ENCODE measurements at regions not wholly inside any gene's neighbourhood (a gene's known extent, or its start where the extent isn't known, plus 50 kb on each side); places are given as distances from the start of the nearest gene placed in this dataset.

DNA sequence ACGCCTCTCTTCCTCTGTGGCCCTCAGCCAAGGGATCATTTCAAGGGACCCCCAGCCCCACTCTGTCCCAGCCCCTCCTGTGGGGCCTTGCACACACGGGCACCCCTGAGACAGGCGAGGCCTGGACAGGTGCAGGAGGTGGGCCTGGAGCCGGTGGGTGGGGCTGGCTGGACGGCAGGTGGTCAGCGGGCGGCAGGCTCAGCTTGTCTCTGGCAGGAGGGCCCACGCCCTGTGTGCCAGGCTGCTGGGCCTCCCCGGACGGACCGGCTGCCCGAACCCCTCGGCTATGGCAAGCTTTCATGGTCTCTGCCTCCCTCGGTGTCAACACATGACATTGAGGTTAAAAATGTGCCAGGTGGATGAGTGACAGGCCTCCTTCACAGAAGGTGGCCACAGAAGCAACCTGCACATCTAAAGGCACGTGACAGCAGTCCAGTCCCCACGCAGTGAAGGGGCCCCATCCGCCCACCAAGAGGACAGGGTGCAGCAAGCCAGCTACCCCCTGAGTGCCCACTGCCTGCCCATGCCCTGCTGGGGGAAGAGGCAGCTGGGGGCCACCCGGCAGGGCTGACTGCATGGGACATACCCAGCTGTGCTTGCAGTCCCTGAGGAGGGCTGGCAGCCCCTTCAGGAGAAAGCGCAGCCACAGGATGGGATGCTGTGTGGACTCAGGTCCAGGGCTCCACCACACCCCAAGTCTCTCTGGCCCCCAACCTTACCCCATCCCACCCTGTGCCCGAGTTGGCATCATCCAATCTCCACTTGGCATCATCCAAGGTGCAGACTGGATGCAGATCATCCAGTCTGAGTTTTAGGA lies 109.3 kb downstream of the FAM53A start:
- H3K27me3 Mint-ChIP-seq (ENCODE audit: low read depth, unreplicated experiment), result peaks cover 33% of the 10 kb centered on the region
- H4K20me1 ChIP-seq (ENCODE audit: insufficient read depth, low read length), result no peaks in the 10 kb centered on the region
- H3K9me3 Mint-ChIP-seq (ENCODE audit: unreplicated experiment), result no peaks in the 10 kb centered on the region
- no peak overlapping the region for H3K4me3 Mint-ChIP-seq (ENCODE audit: unreplicated experiment)
- peaks cover 5% of the 10 kb centered on the region for H3K4me1 ChIP-seq (ENCODE audit: insufficient read depth, low read length)
- H3K36me3 Mint-ChIP-seq (ENCODE audit: low read depth, unreplicated experiment), result no peaks in the 10 kb centered on the region
- H3K79me2 ChIP-seq (ENCODE audit: insufficient read depth, low read length), result no peaks in the 10 kb centered on the region
- no peak overlapping the region for H3K4me3 ChIP-seq (ENCODE audit: insufficient read depth, low read depth, low read length)
- no peak overlapping the region for H3K4me2 ChIP-seq (ENCODE audit: low read length)
- H3K4me1 Mint-ChIP-seq (ENCODE audit: low read depth, unreplicated experiment), result no peaks in the 10 kb centered on the region
- no peaks in the 10 kb centered on the region for H3K9me3 ChIP-seq (ENCODE audit: insufficient read depth, low read depth, low read length)
- peaks cover 9% of the 10 kb centered on the region for H3K27me3 ChIP-seq (ENCODE audit: insufficient read depth, low read length)
- H3K36me3 ChIP-seq (ENCODE audit: insufficient read depth, low read length), result no peaks in the 10 kb centered on the region
- FAIRE-seq (no peak), DNase-seq (ENCODE audit: low read depth) (no peak)
- H3K27ac ChIP-seq (ENCODE audit: low read depth, low read length), result no peak overlapping the region
- TF ChIP-seq EZH2 (IDR thresholded peaks at IDR 0.05; ENCODE audit: insufficient read depth, low read length), result no peak
- TF ChIP-seq, protein P1, sequence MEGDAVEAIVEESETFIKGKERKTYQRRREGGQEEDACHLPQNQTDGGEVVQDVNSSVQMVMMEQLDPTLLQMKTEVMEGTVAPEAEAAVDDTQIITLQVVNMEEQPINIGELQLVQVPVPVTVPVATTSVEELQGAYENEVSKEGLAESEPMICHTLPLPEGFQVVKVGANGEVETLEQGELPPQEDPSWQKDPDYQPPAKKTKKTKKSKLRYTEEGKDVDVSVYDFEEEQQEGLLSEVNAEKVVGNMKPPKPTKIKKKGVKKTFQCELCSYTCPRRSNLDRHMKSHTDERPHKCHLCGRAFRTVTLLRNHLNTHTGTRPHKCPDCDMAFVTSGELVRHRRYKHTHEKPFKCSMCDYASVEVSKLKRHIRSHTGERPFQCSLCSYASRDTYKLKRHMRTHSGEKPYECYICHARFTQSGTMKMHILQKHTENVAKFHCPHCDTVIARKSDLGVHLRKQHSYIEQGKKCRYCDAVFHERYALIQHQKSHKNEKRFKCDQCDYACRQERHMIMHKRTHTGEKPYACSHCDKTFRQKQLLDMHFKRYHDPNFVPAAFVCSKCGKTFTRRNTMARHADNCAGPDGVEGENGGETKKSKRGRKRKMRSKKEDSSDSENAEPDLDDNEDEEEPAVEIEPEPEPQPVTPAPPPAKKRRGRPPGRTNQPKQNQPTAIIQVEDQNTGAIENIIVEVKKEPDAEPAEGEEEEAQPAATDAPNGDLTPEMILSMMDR (IDR thresholded peaks at IDR 0.05; ENCODE audit: insufficient read depth, low read depth, low read length), result no peak
- no peak overlapping the region for H3K9ac ChIP-seq (ENCODE audit: low read length)
- no peak overlapping the region for H3K27ac Mint-ChIP-seq (ENCODE audit: unreplicated experiment)
- H2AFZ ChIP-seq (ENCODE audit: low read depth, low read length), result no peak overlapping the region

DNA sequence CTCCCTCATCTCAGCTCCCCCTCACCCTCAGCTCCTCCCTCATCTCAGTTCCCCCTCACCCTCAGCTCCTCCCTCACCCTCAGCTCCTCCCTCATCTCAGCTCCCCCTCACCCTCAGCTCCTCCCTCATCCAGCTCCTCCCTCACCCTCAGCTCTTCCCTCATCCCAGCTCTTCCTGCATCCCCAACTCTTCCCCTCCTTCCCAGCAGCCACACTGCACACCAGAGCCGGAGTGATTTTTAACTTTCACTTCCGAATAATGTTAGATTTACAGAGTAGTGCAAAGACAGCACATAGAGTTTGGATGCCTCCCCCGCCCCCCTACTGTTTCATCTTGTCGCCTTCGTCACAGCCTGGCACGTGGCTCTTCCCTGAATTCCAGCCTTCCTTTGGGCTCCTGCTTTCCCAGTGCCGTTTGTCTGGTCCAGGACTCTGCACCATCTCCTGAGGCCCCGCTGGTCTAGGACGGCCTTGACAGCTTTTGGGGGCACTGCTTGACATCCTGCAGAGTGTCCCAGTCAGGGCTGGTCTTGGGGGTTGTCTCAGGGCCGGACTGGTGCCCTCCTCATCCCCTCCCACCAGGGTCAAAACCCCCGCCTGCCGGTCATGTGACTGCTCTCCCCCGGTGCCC lies 110.2 kb downstream of the FAM53A start:
- FAIRE-seq (no peak), DNase-seq (ENCODE audit: low read depth) (no peak)
- Histone ChIP-seq H3K79me2 (ENCODE audit: insufficient read depth, low read length) (no peaks in the 10 kb centered on the region), H3K9me3 (ENCODE audit: insufficient read depth, low read depth, low read length) (no peaks in the 10 kb centered on the region), H3K27ac (ENCODE audit: low read depth, low read length) (no peak overlapping the region), H3K27me3 (ENCODE audit: insufficient read depth, low read length) (peaks cover 9% of the 10 kb centered on the region), H3K4me3 (ENCODE audit: insufficient read depth, low read depth, low read length) (no peak overlapping the region), H3K4me1 (ENCODE audit: insufficient read depth, low read length) (no peaks in the 10 kb centered on the region), H2AFZ (ENCODE audit: low read depth, low read length) (no peak overlapping the region), H3K4me2 (ENCODE audit: low read length) (no peak overlapping the region), H3K9ac (ENCODE audit: low read length) (no peak overlapping the region), H3K36me3 (ENCODE audit: insufficient read depth, low read length) (no peaks in the 10 kb centered on the region), H4K20me1 (ENCODE audit: insufficient read depth, low read length) (no peaks in the 10 kb centered on the region)
- H3K27ac Mint-ChIP-seq (ENCODE audit: unreplicated experiment), result no peak overlapping the region
- TF ChIP-seq EZH2 (IDR thresholded peaks at IDR 0.05; ENCODE audit: insufficient read depth, low read length), result no peak
- TF ChIP-seq, protein P1 (IDR thresholded peaks at IDR 0.05; ENCODE audit: insufficient read depth, low read depth, low read length), result no peak
- H3K36me3 Mint-ChIP-seq (ENCODE audit: low read depth, unreplicated experiment), result no peaks in the 10 kb centered on the region
- H3K4me3 Mint-ChIP-seq (ENCODE audit: unreplicated experiment), result no peak overlapping the region
- H3K9me3 Mint-ChIP-seq (ENCODE audit: unreplicated experiment), result no peaks in the 10 kb centered on the region
- H3K4me1 Mint-ChIP-seq (ENCODE audit: low read depth, unreplicated experiment), result no peaks in the 10 kb centered on the region
- H3K27me3 Mint-ChIP-seq (ENCODE audit: low read depth, unreplicated experiment), result peaks cover 37% of the 10 kb centered on the region

All from astrocyte (in vitro differentiated cells and primary cell).